Suprapubic skin (tissue), 4 donors: ENCODE measurements at regions not wholly inside any gene's neighbourhood (a gene's known extent, or its start where the extent isn't known, plus 50 kb on each side); places are given as distances from the start of the nearest gene placed in this dataset.

Source experiments
- CTCF ChIP-seq, 2 donors: fragments of 200-600 bp in 1 of 2; fragments of 450-650 bp in 1 of 2; sonication (generic) in 1 of 2; IDR thresholded peaks; one replicate each; pipeline ENCODE4 v1.5.1; 2016 to 2019; ENCODE audit warnings: antibody characterized with exemption in 2 of 2, mild to moderate bottlenecking in 1 of 2, moderate library complexity in 1 of 2
- EP300 ChIP-seq: sonication (generic); formaldehyde crosslinking; IDR thresholded peaks from one replicate; pipeline ENCODE4 v1.6.1; 2017; ENCODE audit warnings: antibody characterized with exemption
- POLR2A ChIP-seq, 2 donors: fragments of 450-650 bp; IDR thresholded peaks; one replicate each; pipeline ENCODE4 v1.6.1; 2017; ENCODE audit warnings: antibody characterized with exemption in 2 of 2, mild to moderate bottlenecking in 2 of 2, moderate library complexity in 2 of 2
- POLR2AphosphoS5 ChIP-seq, 3 donors: sonication (generic); formaldehyde crosslinking; IDR thresholded peaks; one replicate each; pipeline ENCODE4 v1.6.1; 2017; ENCODE audit warnings: antibody characterized with exemption in 3 of 3

- TF ChIP-seq CTCF (IDR thresholded peaks at IDR 0.05) (no peak), POLR2A (IDR thresholded peaks at IDR 0.05) (no peak), EP300 (no peak), POLR2AphosphoS5 (IDR thresholded peaks at IDR 0.05) (no peak)
These were observed 224.1 kb upstream of the PLEKHG7 start for GRCh38 chr12:92478692-92479091.
